Loucy (cell line): ENCODE measurements at regions not wholly inside any gene's neighbourhood (a gene's known extent, or its start where the extent isn't known, plus 50 kb on each side); places are given as distances from the start of the nearest gene placed in this dataset.

Experiments
- H2AFZ ChIP-seq: fragments of 200-600 bp; sonication (generic); 2 replicates; pipeline ENCODE4 v1.6.0; 2016; ENCODE audit warnings: antibody characterized with exemption, mild to moderate bottlenecking, low read length, moderate library complexity
- H3F3A ChIP-seq: fragments of 200-600 bp; 2 replicates; pipeline ENCODE4 v1.6.0; 2016; ENCODE audit warnings: antibody characterized with exemption, low read depth, mild to moderate bottlenecking
- H3K27me3 ChIP-seq: fragments of 200-600 bp; sonication (generic); 2 replicates; pipeline ENCODE4 v1.6.1; 2014; ENCODE audit warnings: low read length, mild to moderate bottlenecking; ENCODE audit not compliant: insufficient read depth, poor library complexity, severe bottlenecking
- H3K36me3 ChIP-seq: fragments of 200-600 bp; sonication (generic); 2 replicates; pipeline ENCODE4 v1.6.1; 2016; ENCODE audit warnings: low read length; ENCODE audit not compliant: insufficient read depth
- H3K4me1 ChIP-seq: fragments of 200-600 bp; sonication (generic); 2 replicates; pipeline ENCODE4 v1.5.1; 2014; ENCODE audit warnings: low read length, mild to moderate bottlenecking; ENCODE audit not compliant: insufficient read depth, poor library complexity, severe bottlenecking
- H3K4me2 ChIP-seq: fragments of 200-600 bp; sonication (generic); 2 replicates; pipeline ENCODE4 v1.6.0; 2014; ENCODE audit warnings: antibody characterized with exemption, low read length, low read depth, mild to moderate bottlenecking; ENCODE audit not compliant: poor library complexity, severe bottlenecking
- H3K4me3 ChIP-seq: fragments of 200-600 bp; sonication (generic); 2 replicates; pipeline ENCODE4 v1.5.1; 2014; ENCODE audit warnings: low read length, mild to moderate bottlenecking, mixed read lengths; ENCODE audit not compliant: poor library complexity, severe bottlenecking
- H3K79me2 ChIP-seq: fragments of 200-600 bp; sonication (generic); 2 replicates; pipeline ENCODE4 v1.6.1; 2014; ENCODE audit warnings: low read length; ENCODE audit not compliant: insufficient read depth
- H3K9ac ChIP-seq: fragments of 200-600 bp; sonication (generic); 2 replicates; pipeline ENCODE4 v1.6.0; 2014; ENCODE audit warnings: mild to moderate bottlenecking, low read depth, low read length, moderate library complexity; ENCODE audit not compliant: poor library complexity, severe bottlenecking
- H3K9me2 ChIP-seq: fragments of 200-600 bp; sonication (generic); replicated peaks from 2 replicates; pipeline ENCODE4 v1.6.1; 2016; ENCODE audit warnings: low read depth, low read length, mixed read lengths
- H3K9me3 ChIP-seq: fragments of 200-600 bp; sonication (generic); 2 replicates; pipeline ENCODE4 v1.6.1; 2014; ENCODE audit warnings: mild to moderate bottlenecking, antibody characterized with exemption, low read length, low read depth; ENCODE audit not compliant: insufficient read depth
- H4K20me1 ChIP-seq: fragments of 200-600 bp; sonication (generic); 2 replicates; pipeline ENCODE4 v1.6.0; 2014; ENCODE audit warnings: antibody characterized with exemption, low read length, mild to moderate bottlenecking; ENCODE audit not compliant: insufficient read depth, poor library complexity, severe bottlenecking
- EZH2phosphoT487 ChIP-seq: fragments of 200-600 bp; IDR thresholded peaks from 2 replicates; pipeline ENCODE4 v1.6.1; 2018; ENCODE audit warnings: antibody characterized with exemption, mild to moderate bottlenecking, moderate library complexity, borderline replicate concordance
- TF ChIP-seq, protein P1 (sequence below): fragments of 200-600 bp; sonication (generic); conservative IDR thresholded peaks from 2 replicates; pipeline ENCODE4 v1.5.1; 2014; ENCODE audit warnings: mild to moderate bottlenecking, antibody characterized with exemption, low read length

- Histone ChIP-seq H3K9ac (no peak overlapping the region), H4K20me1 (no peaks in the 10 kb centered on the region), H3F3A (no peaks in the 10 kb centered on the region)
These were observed 378.7 kb downstream of the METTL4 start for GRCh38 chr18:2192562-2192961.

GRCh38 chr18:2197946-2198345 lies 373.4 kb downstream of the METTL4 start:
- no peaks in the 10 kb centered on the region for H3K36me3 ChIP-seq
- H3F3A ChIP-seq: no peaks in the 10 kb centered on the region
- H3K9ac ChIP-seq: no peak overlapping the region
- H3K9me3 ChIP-seq: no peaks in the 10 kb centered on the region
- H4K20me1 ChIP-seq: no peaks in the 10 kb centered on the region
- TF ChIP-seq, protein P1, sequence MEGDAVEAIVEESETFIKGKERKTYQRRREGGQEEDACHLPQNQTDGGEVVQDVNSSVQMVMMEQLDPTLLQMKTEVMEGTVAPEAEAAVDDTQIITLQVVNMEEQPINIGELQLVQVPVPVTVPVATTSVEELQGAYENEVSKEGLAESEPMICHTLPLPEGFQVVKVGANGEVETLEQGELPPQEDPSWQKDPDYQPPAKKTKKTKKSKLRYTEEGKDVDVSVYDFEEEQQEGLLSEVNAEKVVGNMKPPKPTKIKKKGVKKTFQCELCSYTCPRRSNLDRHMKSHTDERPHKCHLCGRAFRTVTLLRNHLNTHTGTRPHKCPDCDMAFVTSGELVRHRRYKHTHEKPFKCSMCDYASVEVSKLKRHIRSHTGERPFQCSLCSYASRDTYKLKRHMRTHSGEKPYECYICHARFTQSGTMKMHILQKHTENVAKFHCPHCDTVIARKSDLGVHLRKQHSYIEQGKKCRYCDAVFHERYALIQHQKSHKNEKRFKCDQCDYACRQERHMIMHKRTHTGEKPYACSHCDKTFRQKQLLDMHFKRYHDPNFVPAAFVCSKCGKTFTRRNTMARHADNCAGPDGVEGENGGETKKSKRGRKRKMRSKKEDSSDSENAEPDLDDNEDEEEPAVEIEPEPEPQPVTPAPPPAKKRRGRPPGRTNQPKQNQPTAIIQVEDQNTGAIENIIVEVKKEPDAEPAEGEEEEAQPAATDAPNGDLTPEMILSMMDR: no peak
- TF ChIP-seq EZH2phosphoT487: no peak
- H3K79me2 ChIP-seq: no peaks in the 10 kb centered on the region
- peaks cover 3% of the 10 kb centered on the region for H3K4me1 ChIP-seq
- H3K4me3 ChIP-seq: no peak overlapping the region
- no peak overlapping the region for H3K4me2 ChIP-seq
- no peaks in the 10 kb centered on the region for H3K27me3 ChIP-seq
- H2AFZ ChIP-seq: no peak overlapping the region
- H3K9me2 ChIP-seq: no peaks in the 10 kb centered on the region

More at GRCh38 chr18:2192562-2192961, 378.7 kb downstream of the METTL4 start:
- Histone ChIP-seq H3K79me2 (no peaks in the 10 kb centered on the region), H3K27me3 (no peaks in the 10 kb centered on the region), H3K9me3 (no peaks in the 10 kb centered on the region), H3K4me2 (no peak overlapping the region), H3K9me2 (no peaks in the 10 kb centered on the region), H3K36me3 (no peaks in the 10 kb centered on the region), H2AFZ (no peak overlapping the region), H3K4me1 (no peaks in the 10 kb centered on the region), H3K4me3 (no peak overlapping the region)
- TF ChIP-seq, protein P1: no peak
- TF ChIP-seq EZH2phosphoT487: no peak

GRCh38 chr18:2199060-2199459 lies 372.2 kb downstream of the METTL4 start:
- TF ChIP-seq, protein P1: no peak
- TF ChIP-seq EZH2phosphoT487: no peak
- Histone ChIP-seq H3K4me3 (no peak overlapping the region), H3K4me1 (peaks cover 3% of the 10 kb centered on the region), H3K9ac (no peak overlapping the region), H3K79me2 (no peaks in the 10 kb centered on the region), H3K36me3 (no peaks in the 10 kb centered on the region), H3K9me3 (no peaks in the 10 kb centered on the region), H3K4me2 (no peak overlapping the region), H4K20me1 (no peaks in the 10 kb centered on the region), H3F3A (no peaks in the 10 kb centered on the region), H3K9me2 (no peaks in the 10 kb centered on the region), H3K27me3 (no peaks in the 10 kb centered on the region), H2AFZ (no peak overlapping the region)
